SU-DHL-6 (cell line): ENCODE measurements at regions not wholly inside any gene's neighbourhood (a gene's known extent, or its start where the extent isn't known, plus 50 kb on each side); places are given as distances from the start of the nearest gene placed in this dataset.

Experiments
- H2AFZ ChIP-seq: fragments of 200-600 bp; sonication (generic); 2 replicates; pipeline ENCODE4 v1.6.1; 2014; ENCODE audit warnings: low read depth, mild to moderate bottlenecking, moderate library complexity, mixed read lengths, antibody characterized with exemption, low read length; ENCODE audit not compliant: severe bottlenecking
- H3F3A ChIP-seq: fragments of 200-600 bp; shearing (Covaris generic); 2 replicates; pipeline ENCODE4 v1.6.0; 2016; ENCODE audit warnings: antibody characterized with exemption, mild to moderate bottlenecking; ENCODE audit not compliant: insufficient read depth
- H3K27ac ChIP-seq: fragments of 200-600 bp; sonication (generic); 2 replicates; pipeline ENCODE4 v1.5.1; 2016; ENCODE audit warnings: low read depth, mild to moderate bottlenecking, low read length, moderate library complexity, mixed read lengths
- H3K27me3 ChIP-seq: fragments of 200-600 bp; sonication (generic), shearing (Covaris generic); 2 replicates; pipeline ENCODE4 v1.6.0; 2014; ENCODE audit warnings: mild to moderate bottlenecking, low read length
- H3K36me3 ChIP-seq: fragments of 200-600 bp; sonication (generic); 2 replicates; pipeline ENCODE4 v1.6.1; 2014; ENCODE audit warnings: mild to moderate bottlenecking, low read length, mixed read lengths
- H3K4me2 ChIP-seq: fragments of 300-600, 200-600 bp; shearing (Covaris generic), sonication (generic); 2 replicates; pipeline ENCODE4 v1.6.0; 2014; ENCODE audit warnings: low read length, low read depth, mild to moderate bottlenecking; ENCODE audit not compliant: poor library complexity, severe bottlenecking
- H3K4me3 ChIP-seq: fragments of 200-600 bp; sonication (generic); 2 replicates; pipeline ENCODE4 v1.5.1; 2014; ENCODE audit warnings: antibody characterized with exemption, low read length, mild to moderate bottlenecking, mixed read lengths; ENCODE audit not compliant: insufficient read depth, poor library complexity, severe bottlenecking
- H3K79me2 ChIP-seq: fragments of 200-600 bp; sonication (generic); 2 replicates; pipeline ENCODE4 v1.6.1; 2014; ENCODE audit warnings: mild to moderate bottlenecking, low read length, moderate library complexity; ENCODE audit not compliant: insufficient read depth
- H3K9ac ChIP-seq: fragments of 200-600 bp; sonication (generic); 2 replicates; pipeline ENCODE4 v1.7.0; 2014; ENCODE audit warnings: mild to moderate bottlenecking, low read length
- H3K9me2 ChIP-seq: fragments of 200-600 bp; sonication (generic); replicated peaks from 2 replicates; pipeline ENCODE4 v1.6.1; 2014; ENCODE audit warnings: low read length; ENCODE audit not compliant: insufficient read depth
- H3K9me3 ChIP-seq: fragments of 200-600 bp; sonication (generic); 2 replicates; pipeline ENCODE4 v1.6.1; 2014; ENCODE audit warnings: low read length, mixed read lengths; ENCODE audit not compliant: insufficient read depth
- H4K20me1 ChIP-seq: fragments of 200-600 bp; sonication (generic); 2 replicates; pipeline ENCODE4 v1.6.1; 2014; ENCODE audit warnings: low read depth, mild to moderate bottlenecking, antibody characterized with exemption, low read length, moderate library complexity, mixed read lengths
- EZH2phosphoT487 ChIP-seq: fragments of 200-600 bp; sonication (generic), shearing (Covaris generic); conservative IDR thresholded peaks from 2 replicates; pipeline ENCODE4 v1.6.1; 2018; ENCODE audit warnings: mild to moderate bottlenecking, antibody characterized with exemption, low read length, moderate library complexity, mixed read lengths
- TF ChIP-seq, protein P1 (sequence below): fragments of 200-600 bp; sonication (generic); IDR thresholded peaks from one replicate; pipeline ENCODE4 v1.5.1; 2017; ENCODE audit warnings: antibody characterized with exemption, mild to moderate bottlenecking, low read length, moderate library complexity; ENCODE audit not compliant: insufficient read depth, poor library complexity, severe bottlenecking

GRCh38 chr10:29098423-29098822 lies 190.4 kb upstream of the LYZL1 start:
- Histone ChIP-seq H3K27me3 (no peaks in the 10 kb centered on the region), H4K20me1 (no peaks in the 10 kb centered on the region), H3K9ac (no peak overlapping the region), H3K79me2 (no peaks in the 10 kb centered on the region), H3K36me3 (no peaks in the 10 kb centered on the region), H2AFZ (no peak overlapping the region), H3K4me2 (no peak overlapping the region), H3F3A (no peaks in the 10 kb centered on the region), H3K9me2 (no peaks in the 10 kb centered on the region), H3K9me3 (no peaks in the 10 kb centered on the region), H3K4me3 (no peak overlapping the region), H3K27ac (no peak overlapping the region)
- TF ChIP-seq EZH2phosphoT487 = no peak
- TF ChIP-seq, protein P1, sequence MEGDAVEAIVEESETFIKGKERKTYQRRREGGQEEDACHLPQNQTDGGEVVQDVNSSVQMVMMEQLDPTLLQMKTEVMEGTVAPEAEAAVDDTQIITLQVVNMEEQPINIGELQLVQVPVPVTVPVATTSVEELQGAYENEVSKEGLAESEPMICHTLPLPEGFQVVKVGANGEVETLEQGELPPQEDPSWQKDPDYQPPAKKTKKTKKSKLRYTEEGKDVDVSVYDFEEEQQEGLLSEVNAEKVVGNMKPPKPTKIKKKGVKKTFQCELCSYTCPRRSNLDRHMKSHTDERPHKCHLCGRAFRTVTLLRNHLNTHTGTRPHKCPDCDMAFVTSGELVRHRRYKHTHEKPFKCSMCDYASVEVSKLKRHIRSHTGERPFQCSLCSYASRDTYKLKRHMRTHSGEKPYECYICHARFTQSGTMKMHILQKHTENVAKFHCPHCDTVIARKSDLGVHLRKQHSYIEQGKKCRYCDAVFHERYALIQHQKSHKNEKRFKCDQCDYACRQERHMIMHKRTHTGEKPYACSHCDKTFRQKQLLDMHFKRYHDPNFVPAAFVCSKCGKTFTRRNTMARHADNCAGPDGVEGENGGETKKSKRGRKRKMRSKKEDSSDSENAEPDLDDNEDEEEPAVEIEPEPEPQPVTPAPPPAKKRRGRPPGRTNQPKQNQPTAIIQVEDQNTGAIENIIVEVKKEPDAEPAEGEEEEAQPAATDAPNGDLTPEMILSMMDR = no peak

DNA sequence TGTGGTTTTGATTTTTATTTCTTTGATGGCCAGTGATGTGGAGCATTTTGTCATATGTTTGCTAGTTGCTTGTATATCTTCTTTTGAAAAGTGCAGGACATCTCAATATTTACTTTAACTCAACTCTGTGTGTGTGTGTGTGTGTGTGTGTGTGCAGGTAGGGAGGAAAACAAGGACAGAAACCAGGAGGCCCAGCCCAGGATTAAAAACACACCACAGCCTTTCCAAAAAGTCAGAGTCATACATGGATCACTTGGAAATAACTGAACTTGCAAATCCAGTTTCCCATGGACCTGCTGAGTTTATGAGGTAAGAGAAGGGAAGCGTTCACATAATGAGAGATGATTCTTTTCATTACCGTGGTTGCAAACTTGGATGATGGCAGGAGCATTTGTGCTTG lies 189.9 kb upstream of the LYZL1 start:
- H3K4me3 ChIP-seq = no peak overlapping the region
- H2AFZ ChIP-seq = no peak overlapping the region
- no peaks in the 10 kb centered on the region for H3K27me3 ChIP-seq
- TF ChIP-seq EZH2phosphoT487 = no peak
- TF ChIP-seq, protein P1 = no peak
- no peaks in the 10 kb centered on the region for H3F3A ChIP-seq
- no peaks in the 10 kb centered on the region for H3K9me2 ChIP-seq
- no peaks in the 10 kb centered on the region for H3K79me2 ChIP-seq
- no peak overlapping the region for H3K9ac ChIP-seq
- no peak overlapping the region for H3K27ac ChIP-seq
- no peak overlapping the region for H3K4me2 ChIP-seq
- no peaks in the 10 kb centered on the region for H3K9me3 ChIP-seq
- no peaks in the 10 kb centered on the region for H4K20me1 ChIP-seq
- H3K36me3 ChIP-seq = no peaks in the 10 kb centered on the region

- no peak overlapping the region for H2AFZ ChIP-seq
These were observed 189.5 kb upstream of the LYZL1 start for GRCh38 chr10:29099415-29099814.

More at GRCh38 chr10:29099415-29099814, 189.5 kb upstream of the LYZL1 start:
- H3K9ac ChIP-seq = no peak overlapping the region
- H3K9me3 ChIP-seq = no peaks in the 10 kb centered on the region
- H3K79me2 ChIP-seq = no peaks in the 10 kb centered on the region
- no peak overlapping the region for H3K4me3 ChIP-seq
- H3K36me3 ChIP-seq = no peaks in the 10 kb centered on the region
- no peaks in the 10 kb centered on the region for H4K20me1 ChIP-seq
- TF ChIP-seq, protein P1 = no peak
- TF ChIP-seq EZH2phosphoT487 = no peak
- no peaks in the 10 kb centered on the region for H3K27me3 ChIP-seq
- H3K4me2 ChIP-seq = no peak overlapping the region
- no peaks in the 10 kb centered on the region for H3K9me2 ChIP-seq
- H3F3A ChIP-seq = no peaks in the 10 kb centered on the region
- no peak overlapping the region for H3K27ac ChIP-seq
